GM12865 (cell line): ENCODE measurements at regions not wholly inside any gene's neighbourhood (a gene's known extent, or its start where the extent isn't known, plus 50 kb on each side); places are given as distances from the start of the nearest gene placed in this dataset.

ENCODE experiments used
- DNase-seq: peaks from one replicate; pipeline ENCODE4 v3.0.0; 2010; ENCODE audit warnings: low read depth
- H3K4me3 ChIP-seq: 2 replicates; pipeline ENCODE4 v1.5.1; 2011; ENCODE audit warnings: mild to moderate bottlenecking, low read depth, low read length, control low read depth
- CTCF ChIP-seq: IDR thresholded peaks from 2 replicates; pipeline ENCODE4 v1.5.1; 2011; ENCODE audit warnings: low read length, control low read depth, low read depth, inconsistent platforms; ENCODE audit not compliant: insufficient read depth; ENCODE audit errors: missing control alignments

GRCh38 chr6:44650495-44650894, 263.0 kb downstream of the CDC5L start:
- DNase-seq, result no peak
- TF ChIP-seq CTCF, result no peak
- H3K4me3 ChIP-seq, result no peak overlapping the region

GRCh38 chr6:44650947-44651346, 263.4 kb downstream of the CDC5L start:
- DNase-seq, result no peak
- no peak overlapping the region for H3K4me3 ChIP-seq
- no peak for TF ChIP-seq CTCF

- DNase-seq, result no peak
- no peak for TF ChIP-seq CTCF
- H3K4me3 ChIP-seq, result no peak overlapping the region
Observed at GRCh38 chr6:44651604-44652003, 264.1 kb downstream of the CDC5L start.

GRCh38 chr6:44652547-44652946, 265.0 kb downstream of the CDC5L start:
- DNase-seq, result no peak

GRCh38 chr6:44653091-44653490, 265.6 kb downstream of the CDC5L start:
- no peak overlapping the region for H3K4me3 ChIP-seq
- TF ChIP-seq CTCF, result no peak
- no peak for DNase-seq

More at GRCh38 chr6:44652547-44652946, 265.0 kb downstream of the CDC5L start:
- no peak for TF ChIP-seq CTCF
- H3K4me3 ChIP-seq, result no peak overlapping the region

- no peak overlapping the region for H3K4me3 ChIP-seq
- TF ChIP-seq CTCF, result no peak
- no peak for DNase-seq
Observed at GRCh38 chr6:44653761-44654218, 266.3 kb downstream of the CDC5L start.
